ENCODE measurements at regions not wholly inside any gene's neighbourhood (a gene's known extent, or its start where the extent isn't known, plus 50 kb on each side); places are given as distances from the start of the nearest gene placed in this dataset.

DNA sequence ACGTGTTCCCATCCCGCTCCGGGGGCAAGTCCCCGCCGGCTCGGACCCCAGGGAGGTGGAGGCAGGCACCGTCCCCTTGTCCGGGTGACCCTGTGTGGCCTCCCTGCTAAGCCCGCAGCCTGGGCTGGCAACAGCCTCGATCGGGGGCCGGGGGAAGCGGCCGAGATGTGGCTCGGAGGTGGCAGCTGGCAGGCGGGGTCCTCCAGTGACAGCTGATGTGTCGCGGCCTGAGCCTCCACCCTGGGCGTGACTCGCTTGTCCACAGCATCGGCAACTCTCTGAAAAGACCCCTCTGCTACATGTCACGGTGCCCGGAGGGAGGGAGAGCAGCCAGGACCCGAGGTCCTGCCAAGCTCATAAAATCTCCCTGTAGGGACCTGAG, 124.8 kb upstream of the IRX4 start:
- no peak overlapping the region for H3K27ac ChIP-seq
- no peak overlapping the region for H3K4me3 ChIP-seq
- H4K20me1 ChIP-seq = no peaks in the 10 kb centered on the region
- no peak overlapping the region for H3K9ac ChIP-seq
- no peak for TF ChIP-seq Cebpa-rat (IDR thresholded peaks at IDR 0.05)
- peaks cover 16% of the 10 kb centered on the region for H3K4me1 ChIP-seq
- no peaks in the 10 kb centered on the region for H3K9me3 ChIP-seq
- no peak overlapping the region for H3K4me2 ChIP-seq
- peaks cover 4% of the 10 kb centered on the region; the same call in 1 of the 2 replicates for H3K27me3 ChIP-seq
- no peaks in the 10 kb centered on the region for H3K36me3 ChIP-seq

GRCh38 chr5:2006971-2007291, 124.2 kb upstream of the IRX4 start:
- Histone ChIP-seq H3K27ac (no peak overlapping the region), H3K9me3 (no peaks in the 10 kb centered on the region), H3K4me1 (peaks cover 21% of the 10 kb centered on the region), H4K20me1 (no peaks in the 10 kb centered on the region), H3K36me3 (no peaks in the 10 kb centered on the region), H3K27me3 (peaks cover 4% of the 10 kb centered on the region; the same call in 1 of the 2 replicates), H3K4me2 (no peak overlapping the region), H3K9ac (no peak overlapping the region), H3K4me3 (no peak overlapping the region)
- TF ChIP-seq Cebpa-rat (IDR thresholded peaks at IDR 0.05) = no peak

- Histone ChIP-seq H3K4me3 (no peak overlapping the region), H3K9ac (no peak overlapping the region), H3K4me1 (peaks cover 26% of the 10 kb centered on the region), H3K27me3 (peaks cover 4% of the 10 kb centered on the region; the same call in 1 of the 2 replicates), H3K4me2 (no peak overlapping the region), H4K20me1 (no peaks in the 10 kb centered on the region), H3K9me3 (no peaks in the 10 kb centered on the region), H3K27ac (no peak overlapping the region), H3K36me3 (no peaks in the 10 kb centered on the region)
- TF ChIP-seq Cebpa-rat (IDR thresholded peaks at IDR 0.05) = no peak
Observed at GRCh38 chr5:2006193-2006970, 123.7 kb upstream of the IRX4 start.

- no peaks in the 10 kb centered on the region for H3K36me3 ChIP-seq
- no peak overlapping the region for H3K4me3 ChIP-seq
- H3K27ac ChIP-seq = no peak overlapping the region
- no peak overlapping the region for H3K9ac ChIP-seq
- H4K20me1 ChIP-seq = no peaks in the 10 kb centered on the region
- no peak for TF ChIP-seq Cebpa-rat (IDR thresholded peaks at IDR 0.05)
- peaks cover 4% of the 10 kb centered on the region; the same call in 1 of the 2 replicates for H3K27me3 ChIP-seq
- H3K4me1 ChIP-seq = peaks cover 37% of the 10 kb centered on the region
- no peaks in the 10 kb centered on the region for H3K9me3 ChIP-seq
- H3K4me2 ChIP-seq = no peak overlapping the region
Observed at GRCh38 chr5:2005101-2006041, 122.6 kb upstream of the IRX4 start.

DNA sequence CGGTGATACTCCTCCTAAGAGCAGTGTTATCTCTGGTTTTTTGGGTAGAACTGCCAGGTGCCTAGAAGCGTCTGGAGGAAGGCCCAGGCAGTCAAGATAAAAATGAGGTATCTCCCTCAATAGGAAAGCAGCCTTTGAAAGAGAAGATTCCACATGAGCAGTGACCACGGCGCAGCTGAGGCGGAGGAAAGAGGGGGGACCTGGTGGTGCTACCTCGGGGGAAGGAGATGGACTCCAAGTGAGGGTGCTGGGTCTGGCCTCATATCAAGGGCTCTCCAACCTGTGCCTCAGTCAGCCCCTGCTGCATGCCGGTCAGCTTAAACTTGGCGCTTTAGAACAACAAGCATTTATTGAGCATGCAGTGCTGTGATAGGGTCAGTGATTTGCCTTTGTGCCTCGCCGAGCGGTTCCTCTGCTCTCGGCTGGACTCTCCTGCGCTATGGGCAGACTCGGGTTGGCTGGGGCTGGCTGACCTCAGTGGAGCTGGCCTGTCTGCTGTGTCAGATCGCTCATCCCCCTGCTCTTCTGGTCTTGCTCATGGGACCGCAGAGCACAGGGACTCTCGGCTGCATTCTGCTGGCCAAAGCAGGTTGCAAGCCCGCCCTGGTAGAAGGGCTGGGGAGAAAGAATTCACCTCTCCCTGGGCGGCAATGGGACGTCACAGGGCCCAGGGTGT, 121.1 kb upstream of the IRX4 start:
- no peak for TF ChIP-seq Cebpa-rat (IDR thresholded peaks at IDR 0.05)
- Histone ChIP-seq H3K36me3 (no peaks in the 10 kb centered on the region), H3K9me3 (no peaks in the 10 kb centered on the region), H4K20me1 (no peaks in the 10 kb centered on the region), H3K4me1 (peaks cover 40% of the 10 kb centered on the region), H3K9ac (no peak overlapping the region), H3K4me2 (no peak overlapping the region), H3K27ac (no peak overlapping the region), H3K27me3 (peaks cover 4% of the 10 kb centered on the region; the same call in 1 of the 2 replicates), H3K4me3 (no peak overlapping the region)

GRCh38 chr5:2003206-2003605, 120.5 kb upstream of the IRX4 start:
- H3K36me3 ChIP-seq = no peaks in the 10 kb centered on the region
- no peak overlapping the region for H3K9ac ChIP-seq
- peaks cover 43% of the 10 kb centered on the region for H3K4me1 ChIP-seq
- H3K4me3 ChIP-seq = no peak overlapping the region
- no peak overlapping the region for H3K27ac ChIP-seq
- H3K27me3 ChIP-seq = peaks cover 3% of the 10 kb centered on the region; the same call in 1 of the 2 replicates
- no peak overlapping the region for H3K4me2 ChIP-seq
- no peaks in the 10 kb centered on the region for H4K20me1 ChIP-seq
- H3K9me3 ChIP-seq = peaks cover 3% of the 10 kb centered on the region; the same call in 1 of the 2 replicates
- no peak for TF ChIP-seq Cebpa-rat (IDR thresholded peaks at IDR 0.05)

GRCh38 chr5:2001300-2001699, 118.6 kb upstream of the IRX4 start:
- no peak for TF ChIP-seq Cebpa-rat (IDR thresholded peaks at IDR 0.05)
- Histone ChIP-seq H3K9ac (no peak overlapping the region), H3K4me3 (no peak overlapping the region), H3K9me3 (peaks cover 6% of the 10 kb centered on the region; the same call in 1 of the 2 replicates), H4K20me1 (no peaks in the 10 kb centered on the region), H3K27ac (peak overlapping the region; percentile 73), H3K27me3 (no peaks in the 10 kb centered on the region), H3K4me2 (peak overlapping the region; percentile 82), H3K4me1 (peaks cover 58% of the 10 kb centered on the region), H3K36me3 (no peaks in the 10 kb centered on the region)

GRCh38 chr5:2000591-2000990, 117.9 kb upstream of the IRX4 start:
- H3K4me2 ChIP-seq = peak overlapping the region; percentile 82

DNA sequence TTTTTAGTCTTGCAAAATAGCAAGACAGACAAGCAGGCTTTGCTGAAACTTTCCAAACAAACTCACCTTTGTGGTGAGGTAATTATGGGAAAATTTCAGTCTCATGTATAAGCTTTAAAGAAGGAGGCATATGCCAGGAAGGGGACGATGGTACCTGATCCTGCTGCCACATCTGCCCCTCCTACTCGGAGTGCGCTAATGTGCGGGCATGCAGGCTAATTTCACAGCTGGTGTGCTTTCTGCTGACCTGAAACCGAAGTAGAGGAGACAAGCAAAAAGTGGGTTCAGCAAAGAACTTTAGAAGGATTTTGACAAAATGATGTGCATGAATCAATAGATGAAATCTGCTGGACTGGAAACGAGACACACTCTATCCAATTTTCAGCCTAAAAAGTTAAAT, 117.1 kb upstream of the IRX4 start:
- Histone ChIP-seq H3K4me1 (peaks cover 58% of the 10 kb centered on the region), H3K4me2 (peak overlapping the region; percentile 82), H3K27ac (no peak overlapping the region), H3K36me3 (no peaks in the 10 kb centered on the region), H3K9ac (no peak overlapping the region), H3K27me3 (no peaks in the 10 kb centered on the region), H3K9me3 (peaks cover 6% of the 10 kb centered on the region; the same call in 1 of the 2 replicates), H4K20me1 (no peaks in the 10 kb centered on the region), H3K4me3 (no peak overlapping the region)
- TF ChIP-seq Cebpa-rat (IDR thresholded peaks at IDR 0.05) = no peak

More at GRCh38 chr5:2000591-2000990, 117.9 kb upstream of the IRX4 start:
- 0 out of 2 replicates have a peak overlapping the region, but pooled peaks have one; percentile 0 for H3K4me3 ChIP-seq
- no peak for TF ChIP-seq Cebpa-rat (IDR thresholded peaks at IDR 0.05)
- no peaks in the 10 kb centered on the region for H3K27me3 ChIP-seq
- no peaks in the 10 kb centered on the region for H4K20me1 ChIP-seq
- no peak overlapping the region for H3K9ac ChIP-seq
- H3K36me3 ChIP-seq = no peaks in the 10 kb centered on the region
- H3K4me1 ChIP-seq = peaks cover 58% of the 10 kb centered on the region
- H3K9me3 ChIP-seq = peaks cover 6% of the 10 kb centered on the region; the same call in 1 of the 2 replicates
- peak overlapping the region; percentile 73 for H3K27ac ChIP-seq
